BLaER1 treated with 17β-estradiol and CSF1 and Interleukin-3, amounts not matched to agents 10 nM and 100 nM (cell line): ENCODE measurements at regions not wholly inside any gene's neighbourhood (a gene's known extent, or its start where the extent isn't known, plus 50 kb on each side); places are given as distances from the start of the nearest gene placed in this dataset.

Experiments used
- H3K27ac ChIP-seq, 11 experiments: shearing (Covaris generic); formaldehyde crosslinking; 2 replicates each; pipeline ENCODE4 v1.8.1; 2022
- H3K27me3 ChIP-seq, 11 experiments: shearing (Covaris generic); formaldehyde crosslinking; 2 replicates each; pipeline ENCODE4 v1.8.1; 2022
- H3K36me3 ChIP-seq, 11 experiments: shearing (Covaris generic); formaldehyde crosslinking; 2 replicates each; pipeline ENCODE4 v1.8.1; 2022
- H3K4me1 ChIP-seq, 10 experiments: shearing (Covaris generic); formaldehyde crosslinking; 2 replicates each; pipeline ENCODE4 v1.8.1; 2022
- H3K4me2 ChIP-seq, 11 experiments: shearing (Covaris generic); formaldehyde crosslinking; 2 replicates each; pipeline ENCODE4 v1.8.1; 2022
- H3K4me3 ChIP-seq, 10 experiments: shearing (Covaris generic); formaldehyde crosslinking; 2 replicates each; pipeline ENCODE4 v1.8.1; 2022
- H3K9ac ChIP-seq, 11 experiments: shearing (Covaris generic); formaldehyde crosslinking; 2 replicates each; pipeline ENCODE4 v1.8.1; 2022
- H3K9me3 ChIP-seq, 11 experiments: shearing (Covaris generic); formaldehyde crosslinking; replicated peaks in 1 of 11; 2 replicates each; pipeline ENCODE4 v1.8.1; 2022
- H4K20me1 ChIP-seq, 11 experiments: shearing (Covaris generic); formaldehyde crosslinking; 2 replicates each; pipeline ENCODE4 v1.8.1; 2022
- Cebpa-rat ChIP-seq, 11 experiments: shearing (Covaris generic); IDR thresholded peaks; 2 replicates each; pipeline ENCODE4 v1.8.1; 2022

DNA sequence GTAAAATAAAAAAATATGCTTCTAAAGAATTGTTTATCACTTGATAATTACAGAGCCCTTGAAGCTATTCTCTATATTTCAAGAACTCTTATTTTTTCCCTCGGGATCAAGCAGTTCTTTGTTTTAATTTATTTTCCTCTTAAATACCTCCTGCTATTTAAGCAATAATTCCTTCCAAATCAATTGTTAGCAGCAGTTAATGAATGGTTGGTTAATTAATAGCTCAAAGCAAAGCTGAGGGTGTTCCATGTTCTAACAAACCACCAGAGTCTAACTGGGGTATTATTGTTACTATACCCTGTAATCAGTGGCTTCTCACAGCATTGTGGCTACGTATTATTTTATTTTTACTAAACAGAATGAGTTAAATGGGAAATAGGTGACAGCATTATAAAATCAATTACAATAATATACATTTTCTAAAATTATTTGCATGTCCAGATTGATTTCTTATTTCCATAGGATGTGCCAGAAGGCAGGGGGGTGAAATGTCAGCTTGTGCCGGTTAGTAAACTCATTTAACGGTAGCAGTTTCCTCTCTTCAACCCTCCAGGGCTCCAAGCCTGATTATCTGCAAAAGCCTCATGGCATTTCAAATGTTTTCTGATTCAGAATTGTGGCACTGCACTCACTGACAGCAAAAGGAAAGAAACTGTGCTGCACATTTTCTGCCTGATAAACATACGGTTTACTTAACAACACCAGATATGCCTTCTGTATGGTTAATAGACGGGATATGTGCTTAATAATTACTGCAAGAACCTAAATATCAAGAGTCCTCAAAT is 286.9 kb upstream of the EMCN start:
- Histone ChIP-seq H3K9me3 (0 out of 22 replicates have a peak, but pooled peaks cover 0 to 4% (median 0%) of the 10 kb centered on the region in 11 experiments), H3K4me2 (no peak overlapping the region)

DNA sequence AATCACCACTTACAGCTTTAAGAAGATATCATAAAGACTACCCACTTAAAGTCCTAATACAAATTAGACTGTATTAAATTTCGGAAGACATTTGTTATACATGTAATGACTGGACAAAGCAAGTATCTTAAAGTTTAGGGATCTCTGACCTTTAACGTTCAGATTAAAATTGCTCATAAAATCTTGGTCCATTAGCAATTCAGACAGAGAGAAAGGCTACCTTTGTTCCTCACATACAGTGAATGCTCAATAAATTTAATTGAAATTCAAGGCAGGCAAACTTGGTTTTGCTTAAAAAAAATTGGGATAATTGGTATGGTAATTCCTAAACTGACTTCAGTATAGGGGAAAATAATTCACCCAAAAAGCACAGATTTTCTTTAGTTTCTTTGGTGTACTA is 285.9 kb upstream of the EMCN start:
- H3K36me3 ChIP-seq, result no peaks in the 10 kb centered on the region
- no peaks in the 10 kb centered on the region for H4K20me1 ChIP-seq
- H3K27ac ChIP-seq, result no peak overlapping the region
- H3K27me3 ChIP-seq, result no peaks in the 10 kb centered on the region
- H3K4me3 ChIP-seq, result no peak overlapping the region
- TF ChIP-seq Cebpa-rat (IDR thresholded peaks at IDR 0.05), result no peak
- H3K4me2 ChIP-seq, result no peak overlapping the region
- 0 out of 22 replicates have a peak, but pooled peaks cover 0 to 4% (median 0%) of the 10 kb centered on the region in 11 experiments for H3K9me3 ChIP-seq
- no peaks in the 10 kb centered on the region for H3K4me1 ChIP-seq
- no peak overlapping the region for H3K9ac ChIP-seq

More for the DNA sequence above, 286.9 kb upstream of the EMCN start:
- Histone ChIP-seq H3K4me3 (no peak overlapping the region), H3K9ac (no peak overlapping the region), H3K27me3 (no peaks in the 10 kb centered on the region), H3K27ac (no peak overlapping the region), H3K36me3 (no peaks in the 10 kb centered on the region), H3K4me1 (no peaks in the 10 kb centered on the region), H4K20me1 (no peaks in the 10 kb centered on the region)
- TF ChIP-seq Cebpa-rat (IDR thresholded peaks at IDR 0.05), result no peak

DNA sequence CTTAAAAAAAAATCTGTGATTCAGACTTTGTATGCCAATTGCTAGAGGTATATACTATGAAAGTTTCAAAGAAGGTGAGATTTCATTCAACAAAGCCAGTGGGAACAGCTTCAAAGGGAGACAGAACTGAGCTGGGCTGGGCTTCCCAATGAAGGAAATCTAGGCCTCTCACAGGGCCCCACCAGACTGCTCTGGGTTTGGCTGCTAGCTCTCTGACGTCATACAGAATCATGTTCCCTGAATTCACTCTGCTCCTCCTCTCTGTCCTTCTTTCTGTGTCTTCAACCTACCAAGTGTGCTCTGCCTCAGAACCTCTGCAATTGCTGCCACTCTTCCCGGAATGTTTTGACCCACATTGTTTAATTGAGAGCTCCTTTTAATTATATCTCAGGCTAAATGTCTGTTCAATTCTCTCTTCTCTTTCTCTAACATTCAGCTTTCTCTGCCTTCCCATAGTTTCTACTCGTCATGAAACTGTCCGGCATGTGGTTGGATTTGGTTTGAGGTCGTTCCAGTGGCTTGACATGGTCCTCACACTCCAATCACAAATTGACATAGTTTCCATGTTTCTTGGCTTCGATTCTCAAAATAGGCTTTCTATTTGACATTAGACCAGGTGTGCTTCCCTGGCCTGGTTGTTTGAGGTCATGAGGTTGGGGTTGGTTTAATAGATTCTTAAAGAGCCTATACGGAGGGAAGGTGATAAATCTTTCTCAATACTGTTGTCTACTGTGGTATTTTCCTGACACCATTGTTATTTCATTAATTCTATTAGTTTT is 282.1 kb upstream of the EMCN start:
- H3K4me2 ChIP-seq, result no peak overlapping the region
- no peak for TF ChIP-seq Cebpa-rat (IDR thresholded peaks at IDR 0.05)
- no peak overlapping the region for H3K9ac ChIP-seq

DNA sequence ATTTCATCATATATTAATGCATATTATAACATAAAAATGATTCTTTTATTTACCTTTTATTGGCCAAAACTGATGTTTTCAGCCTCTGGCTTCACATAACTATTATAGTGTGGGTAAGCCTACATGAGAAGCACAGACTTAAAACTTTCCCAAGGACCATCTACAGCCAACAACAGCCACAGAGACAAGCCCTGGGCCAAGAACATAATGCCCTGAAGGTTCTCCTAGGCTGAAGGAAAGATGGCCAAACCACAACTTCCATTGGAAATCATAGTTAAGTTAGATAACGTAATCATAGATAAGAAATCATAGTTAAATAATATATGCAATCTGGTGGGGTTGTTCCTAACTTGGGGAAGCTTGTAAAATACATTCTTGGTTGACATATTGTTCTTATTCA is 280.0 kb upstream of the EMCN start:
- no peaks in the 10 kb centered on the region for H3K4me1 ChIP-seq
- H4K20me1 ChIP-seq, result no peaks in the 10 kb centered on the region
- no peak overlapping the region for H3K4me3 ChIP-seq
- H3K27me3 ChIP-seq, result no peaks in the 10 kb centered on the region
- no peaks in the 10 kb centered on the region for H3K36me3 ChIP-seq
- no peak overlapping the region for H3K27ac ChIP-seq
- 0 out of 22 replicates have a peak, but pooled peaks cover 0 to 4% (median 0%) of the 10 kb centered on the region in 11 experiments for H3K9me3 ChIP-seq
- no peak overlapping the region for H3K9ac ChIP-seq
- no peak overlapping the region for H3K4me2 ChIP-seq
- TF ChIP-seq Cebpa-rat (IDR thresholded peaks at IDR 0.05), result no peak

More for the DNA sequence above, 282.1 kb upstream of the EMCN start:
- 0 out of 22 replicates have a peak, but pooled peaks cover 0 to 4% (median 0%) of the 10 kb centered on the region in 11 experiments for H3K9me3 ChIP-seq
- no peaks in the 10 kb centered on the region for H3K27me3 ChIP-seq
- no peak overlapping the region for H3K4me3 ChIP-seq
- H4K20me1 ChIP-seq, result no peaks in the 10 kb centered on the region
- no peaks in the 10 kb centered on the region for H3K4me1 ChIP-seq
- no peak overlapping the region for H3K27ac ChIP-seq
- no peaks in the 10 kb centered on the region for H3K36me3 ChIP-seq

DNA sequence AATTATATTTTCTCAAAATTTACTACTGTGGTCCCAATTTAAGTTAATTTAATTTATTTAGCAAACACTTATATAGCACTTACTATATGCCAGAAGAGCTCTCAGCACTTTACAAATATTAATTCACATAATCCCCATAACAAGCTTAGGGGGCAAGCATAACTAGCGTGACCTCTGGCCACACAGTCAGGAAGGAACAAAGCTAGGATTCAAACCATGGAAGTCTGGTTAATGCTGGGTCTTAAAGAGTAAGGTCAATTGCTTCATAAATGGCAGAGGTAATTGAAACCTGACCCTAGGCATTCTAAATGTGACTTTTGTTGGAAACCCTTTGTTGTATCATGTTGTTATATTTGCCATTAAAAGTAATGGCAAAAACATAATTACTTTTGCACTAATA is 279.5 kb upstream of the EMCN start:
- Histone ChIP-seq H3K9me3 (0 out of 22 replicates have a peak, but pooled peaks cover 0 to 4% (median 0%) of the 10 kb centered on the region in 11 experiments), H4K20me1 (no peaks in the 10 kb centered on the region; a peak in 1 of 22 replicates), H3K27ac (no peak overlapping the region), H3K4me1 (no peaks in the 10 kb centered on the region), H3K4me2 (no peak overlapping the region), H3K9ac (no peak overlapping the region), H3K36me3 (no peaks in the 10 kb centered on the region), H3K4me3 (no peak overlapping the region), H3K27me3 (no peaks in the 10 kb centered on the region)
- no peak for TF ChIP-seq Cebpa-rat (IDR thresholded peaks at IDR 0.05)

DNA sequence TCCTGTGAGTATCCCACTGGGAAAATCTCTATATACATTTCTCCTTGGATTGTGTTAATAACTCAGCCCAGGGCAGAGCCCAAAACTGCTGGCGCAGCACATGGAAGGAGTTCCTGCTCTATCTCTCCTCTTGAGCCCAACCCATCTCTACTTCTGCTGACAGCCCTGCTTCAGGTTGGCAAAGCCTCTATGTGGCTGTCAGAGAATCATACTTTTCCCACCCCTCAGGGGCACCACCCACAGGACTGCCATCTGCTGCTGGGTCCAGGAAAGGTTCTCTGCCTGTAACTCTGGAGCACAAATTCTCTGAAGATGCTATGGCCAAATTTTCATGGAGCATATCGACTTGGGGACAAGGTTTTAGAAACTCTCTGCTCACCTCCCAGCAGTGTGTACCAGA is 278.5 kb upstream of the EMCN start:
- 0 out of 22 replicates have a peak, but pooled peaks cover 0 to 4% (median 0%) of the 10 kb centered on the region in 11 experiments for H3K9me3 ChIP-seq
- H3K27ac ChIP-seq, result no peak overlapping the region
- no peaks in the 10 kb centered on the region for H3K36me3 ChIP-seq

DNA sequence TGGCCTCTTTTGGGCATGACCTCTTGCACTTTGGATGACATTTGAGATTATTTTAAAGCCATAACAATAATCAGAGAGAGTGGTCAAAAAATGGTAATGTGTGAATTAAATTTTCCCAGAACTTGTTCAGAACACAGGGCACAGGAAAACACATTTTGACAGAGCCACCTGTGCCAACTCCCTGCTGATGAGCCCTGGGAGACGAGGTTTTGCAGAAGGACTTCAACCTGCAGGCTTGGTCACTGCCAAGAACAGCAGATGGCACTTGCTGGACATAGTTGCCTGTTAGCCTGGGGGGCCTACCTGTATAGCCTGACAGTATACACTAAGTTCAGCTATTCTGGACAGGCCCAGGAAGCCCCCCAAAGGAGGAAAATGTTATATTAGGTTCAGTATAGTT is 277.8 kb upstream of the EMCN start:
- Histone ChIP-seq H4K20me1 (no peaks in the 10 kb centered on the region; a peak in 1 of 22 replicates), H3K27me3 (no peaks in the 10 kb centered on the region), H3K9ac (no peak overlapping the region), H3K9me3 (no peaks in the 10 kb centered on the region), H3K4me1 (no peaks in the 10 kb centered on the region), H3K4me2 (no peak overlapping the region), H3K4me3 (no peak overlapping the region), H3K36me3 (no peaks in the 10 kb centered on the region), H3K27ac (no peak overlapping the region)
- no peak for TF ChIP-seq Cebpa-rat (IDR thresholded peaks at IDR 0.05)

More for the DNA sequence above, 278.5 kb upstream of the EMCN start:
- H3K9ac ChIP-seq, result no peak overlapping the region
- TF ChIP-seq Cebpa-rat (IDR thresholded peaks at IDR 0.05), result no peak
- no peaks in the 10 kb centered on the region for H3K27me3 ChIP-seq
- no peak overlapping the region for H3K4me2 ChIP-seq
- H4K20me1 ChIP-seq, result no peaks in the 10 kb centered on the region; a peak in 1 of 22 replicates
- no peaks in the 10 kb centered on the region for H3K4me1 ChIP-seq
- no peak overlapping the region for H3K4me3 ChIP-seq

DNA sequence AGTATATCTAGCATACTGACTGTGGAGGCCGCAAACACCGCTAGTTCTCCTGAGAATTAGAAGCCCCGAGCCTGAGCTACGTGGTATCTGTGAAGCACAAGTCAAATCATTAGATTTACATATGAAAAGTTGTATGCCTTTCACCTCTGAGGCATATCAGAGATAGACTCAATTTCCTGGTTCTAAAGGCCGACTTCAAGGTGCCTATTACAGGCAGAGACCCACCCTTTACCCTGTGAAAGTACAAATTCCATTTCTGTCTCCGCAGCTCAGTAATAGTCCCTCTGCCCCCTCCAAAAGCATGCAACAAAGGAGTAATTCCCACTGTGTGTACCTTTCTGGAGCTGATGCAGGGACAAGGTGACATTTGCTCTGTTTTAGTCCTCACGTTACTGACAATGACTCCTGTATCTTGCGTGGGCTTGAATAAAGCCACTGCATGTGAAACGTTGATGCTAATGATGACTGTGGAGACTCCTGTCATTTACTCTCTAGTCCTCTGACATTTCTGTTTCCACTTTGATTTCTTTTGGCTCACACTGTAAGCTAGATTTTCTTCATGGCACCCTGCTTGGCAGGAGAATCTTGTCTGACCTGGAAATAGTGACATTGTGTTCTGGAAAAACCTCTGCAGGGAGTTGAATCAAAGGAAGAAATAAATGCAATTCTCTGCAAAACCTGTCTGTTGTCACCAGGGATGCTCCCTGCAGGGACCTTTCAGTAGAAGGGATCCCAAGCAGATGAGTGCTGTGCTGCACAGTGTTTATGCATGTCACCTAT is 273.2 kb upstream of the EMCN start:
- no peaks in the 10 kb centered on the region; a peak in 1 of 22 replicates for H4K20me1 ChIP-seq
- TF ChIP-seq Cebpa-rat (IDR thresholded peaks at IDR 0.05), result no peak

DNA sequence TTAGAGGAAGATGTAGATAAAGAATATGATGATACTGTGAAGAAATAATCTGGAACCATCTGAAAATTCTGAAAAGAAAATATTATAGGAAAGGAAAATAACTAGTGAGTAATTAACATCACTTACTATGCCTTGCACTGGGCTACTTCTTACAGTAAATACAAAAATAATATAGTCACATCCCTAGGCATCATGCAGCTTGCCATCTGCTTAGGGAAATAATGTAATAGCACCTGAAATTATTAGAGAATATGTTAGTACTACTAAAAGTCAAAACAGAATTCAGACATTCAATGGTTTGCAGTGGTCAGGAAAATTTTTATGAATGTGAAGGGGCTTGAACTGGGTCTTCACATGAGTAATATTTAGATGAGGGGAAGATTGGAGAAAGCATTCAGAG is 272.2 kb upstream of the EMCN start:
- no peaks in the 10 kb centered on the region; a peak in 1 of 22 replicates for H4K20me1 ChIP-seq
- no peaks in the 10 kb centered on the region for H3K27me3 ChIP-seq
- no peak overlapping the region for H3K27ac ChIP-seq
- no peaks in the 10 kb centered on the region for H3K9me3 ChIP-seq
- no peak for TF ChIP-seq Cebpa-rat (IDR thresholded peaks at IDR 0.05)
- no peaks in the 10 kb centered on the region for H3K4me1 ChIP-seq
- H3K36me3 ChIP-seq, result no peaks in the 10 kb centered on the region
- H3K9ac ChIP-seq, result no peak overlapping the region
- no peak overlapping the region for H3K4me2 ChIP-seq
- no peak overlapping the region for H3K4me3 ChIP-seq

More for the DNA sequence above, 273.2 kb upstream of the EMCN start:
- Histone ChIP-seq H3K4me3 (no peak overlapping the region), H3K27ac (no peak overlapping the region), H3K4me1 (no peaks in the 10 kb centered on the region), H3K9me3 (no peaks in the 10 kb centered on the region), H3K9ac (no peak overlapping the region), H3K27me3 (no peaks in the 10 kb centered on the region), H3K4me2 (no peak overlapping the region), H3K36me3 (no peaks in the 10 kb centered on the region)
